GM12872 (cell line): ENCODE measurements at regions not wholly inside any gene's neighbourhood (a gene's known extent, or its start where the extent isn't known, plus 50 kb on each side); places are given as distances from the start of the nearest gene placed in this dataset.

Source experiments
- CTCF ChIP-seq: IDR thresholded peaks from 3 replicates; pipeline ENCODE4 v1.5.1; 2011; ENCODE audit warnings: low read depth, mild to moderate bottlenecking, low read length, moderate library complexity; ENCODE audit not compliant: insufficient read depth

GRCh38 chr9:115513148-115513547, 395.2 kb upstream of the TNC start:
- TF ChIP-seq CTCF: no peak

DNA sequence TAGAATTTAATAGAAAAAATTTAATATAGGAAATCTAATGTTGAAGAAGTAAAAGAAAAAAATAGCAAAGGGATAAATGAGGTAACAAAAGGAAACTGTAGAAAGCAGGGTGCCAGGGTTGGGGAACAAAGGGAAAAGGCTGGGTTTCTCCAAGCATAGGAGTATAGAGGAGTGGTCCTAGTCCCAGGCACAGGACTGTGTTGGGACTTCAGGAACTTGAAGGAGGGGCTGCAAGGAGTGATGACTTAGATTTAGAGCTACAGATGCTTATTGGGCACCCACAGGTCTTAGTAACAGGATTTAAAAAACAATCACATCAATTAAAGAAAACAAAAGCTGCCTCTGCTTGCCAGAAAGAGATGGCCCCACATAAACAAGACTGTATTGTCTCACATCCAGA, 396.5 kb upstream of the TNC start:
- no peak for TF ChIP-seq CTCF

GRCh38 chr9:115517335-115518075, 399.5 kb upstream of the TNC start:
- TF ChIP-seq CTCF: no peak

DNA sequence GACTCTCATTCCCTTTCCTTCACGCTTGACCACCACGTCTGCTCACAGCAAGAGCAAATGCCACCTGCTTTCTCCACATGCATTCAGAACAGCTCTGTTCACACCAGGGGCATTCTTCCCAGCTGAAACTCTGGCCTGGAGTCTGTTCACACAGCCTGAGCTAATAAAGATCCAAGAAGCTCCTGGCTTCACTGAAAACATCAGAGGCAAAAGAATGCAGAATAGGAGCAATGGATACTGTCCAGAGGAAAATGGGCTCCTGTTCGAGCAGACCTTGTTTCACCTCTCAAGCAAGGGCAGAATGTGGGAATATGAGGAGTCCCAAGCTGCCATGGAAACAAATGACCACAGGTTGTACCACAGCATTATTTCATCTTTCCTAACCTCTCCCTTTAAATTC, 402.7 kb upstream of the TNC start:
- no peak for TF ChIP-seq CTCF

DNA sequence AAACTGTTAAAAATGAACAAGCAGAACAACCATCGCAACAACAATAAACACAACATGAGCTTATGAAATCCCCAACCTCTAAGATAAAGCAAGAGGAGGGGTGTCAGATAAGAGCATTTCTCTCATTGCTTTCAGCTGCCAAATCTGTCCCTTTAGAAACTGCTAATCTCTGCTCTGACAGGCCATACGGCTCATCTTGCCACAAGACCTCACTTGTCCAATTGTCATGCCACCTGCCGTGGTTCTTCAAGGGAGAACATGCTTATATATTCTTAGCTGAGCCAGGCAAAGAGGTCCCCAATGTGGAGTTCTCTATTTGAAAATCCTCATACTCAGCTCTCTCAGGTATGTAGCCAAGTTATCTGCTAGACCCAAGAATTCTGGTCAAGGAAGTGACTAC, 405.0 kb upstream of the TNC start:
- no peak for TF ChIP-seq CTCF

DNA sequence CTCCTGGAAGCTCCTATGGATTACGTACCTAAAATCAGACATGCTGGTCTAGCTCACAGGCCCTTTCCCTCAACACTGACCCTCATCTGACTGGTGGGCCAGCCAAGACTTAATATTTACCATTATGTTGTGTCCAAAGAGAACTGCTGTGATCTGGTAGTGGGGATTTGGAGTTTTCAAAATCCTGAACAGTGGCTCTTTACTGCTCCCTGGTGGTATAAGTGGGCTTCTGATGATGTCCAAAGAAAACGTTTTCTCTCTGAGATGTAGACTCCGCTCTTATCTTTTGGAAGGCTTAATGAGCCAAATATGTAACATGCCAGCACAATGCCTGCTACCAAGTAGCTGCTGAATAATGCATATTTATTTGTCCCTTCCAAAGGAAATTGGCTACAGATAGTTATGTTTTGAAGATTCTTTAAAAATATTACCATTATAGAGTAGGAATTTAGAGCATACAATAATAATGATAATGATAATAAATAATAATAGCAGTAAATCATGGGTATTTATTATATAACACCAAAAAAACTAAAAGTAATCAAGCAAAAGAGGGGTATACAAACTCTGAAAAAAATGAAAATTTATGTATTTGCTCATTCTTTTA, 406.6 kb upstream of the TNC start:
- TF ChIP-seq CTCF: peak; percentile 72

DNA sequence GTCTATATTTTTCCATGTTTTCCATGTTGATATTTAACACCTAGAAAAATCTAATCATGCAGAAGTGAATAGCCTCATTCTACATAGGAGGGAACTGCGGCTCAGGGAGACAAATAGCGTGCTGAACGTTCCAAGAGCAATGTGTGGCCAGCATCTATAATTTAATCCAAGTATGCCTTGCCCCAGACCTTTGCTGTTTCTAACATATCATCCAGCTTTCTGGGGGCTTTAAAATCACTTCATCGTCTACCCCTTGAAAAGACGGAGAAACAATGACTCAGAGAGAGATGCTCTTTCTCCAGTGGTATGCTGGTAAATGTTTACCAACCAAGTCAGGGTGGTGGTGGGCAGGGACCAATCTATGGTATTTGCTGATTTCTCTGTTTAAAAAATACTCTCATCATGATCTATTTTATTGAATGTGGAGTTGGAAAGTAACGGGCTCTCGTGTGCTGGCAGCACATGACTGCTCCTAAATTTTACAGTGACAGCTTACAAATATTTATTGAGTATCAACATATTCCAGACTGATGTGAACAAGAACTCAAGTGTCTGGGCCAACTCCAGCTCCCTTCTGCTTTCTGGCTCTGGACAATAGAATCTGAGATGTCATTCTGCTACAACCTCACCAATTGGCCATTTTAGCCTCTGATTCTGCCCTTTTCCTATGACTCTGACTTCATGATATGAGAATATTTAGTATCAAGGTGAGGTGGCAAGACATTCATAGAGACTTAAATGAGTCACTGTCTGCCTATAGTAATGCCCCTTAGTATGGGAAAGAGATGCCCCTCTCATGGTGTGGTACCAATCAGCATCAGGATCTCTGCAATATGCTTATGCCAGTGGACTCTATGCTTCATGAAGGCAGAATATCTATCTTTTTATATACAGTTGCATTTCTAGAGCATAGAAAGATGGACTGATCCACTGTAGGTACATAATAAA, 407.4 kb upstream of the TNC start:
- no peak for TF ChIP-seq CTCF
